ENCODE measurements at regions not wholly inside any gene's neighbourhood (a gene's known extent, or its start where the extent isn't known, plus 50 kb on each side); places are given as distances from the start of the nearest gene placed in this dataset.

DNA sequence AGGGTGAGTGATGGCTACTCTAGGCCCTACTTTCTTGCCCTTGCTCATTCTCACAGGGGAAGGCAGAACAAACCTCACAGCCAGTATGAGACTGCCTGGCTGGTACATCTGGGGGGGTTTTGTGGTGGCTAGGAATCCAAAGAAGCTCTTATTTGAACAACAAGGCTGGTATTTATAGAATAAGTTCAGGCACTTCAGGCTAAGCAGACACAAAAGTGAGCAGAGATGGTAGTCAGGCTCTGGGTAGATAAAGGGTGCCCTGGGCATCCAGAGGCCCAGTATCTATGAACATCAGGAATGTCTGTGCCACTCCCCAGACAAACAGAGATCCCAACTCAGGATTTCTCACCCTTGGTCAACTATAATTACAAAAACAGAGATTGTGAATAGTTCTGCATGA, 57.2 kb upstream of the RTN4 start:
- Mint-ChIP-seq H3K4me1 (ENCODE audit: low read depth) (peaks cover 34% of the 10 kb centered on the region), H3K27me3 (no peaks in the 10 kb centered on the region), H3K27ac (no peak overlapping the region), H3K4me3 (ENCODE audit: low read depth) (no peak overlapping the region), H3K9me3 (ENCODE audit: low read depth) (no peaks in the 10 kb centered on the region), H3K36me3 (ENCODE audit: insufficient read depth) (no peaks in the 10 kb centered on the region)
- TF ChIP-seq, protein P1, sequence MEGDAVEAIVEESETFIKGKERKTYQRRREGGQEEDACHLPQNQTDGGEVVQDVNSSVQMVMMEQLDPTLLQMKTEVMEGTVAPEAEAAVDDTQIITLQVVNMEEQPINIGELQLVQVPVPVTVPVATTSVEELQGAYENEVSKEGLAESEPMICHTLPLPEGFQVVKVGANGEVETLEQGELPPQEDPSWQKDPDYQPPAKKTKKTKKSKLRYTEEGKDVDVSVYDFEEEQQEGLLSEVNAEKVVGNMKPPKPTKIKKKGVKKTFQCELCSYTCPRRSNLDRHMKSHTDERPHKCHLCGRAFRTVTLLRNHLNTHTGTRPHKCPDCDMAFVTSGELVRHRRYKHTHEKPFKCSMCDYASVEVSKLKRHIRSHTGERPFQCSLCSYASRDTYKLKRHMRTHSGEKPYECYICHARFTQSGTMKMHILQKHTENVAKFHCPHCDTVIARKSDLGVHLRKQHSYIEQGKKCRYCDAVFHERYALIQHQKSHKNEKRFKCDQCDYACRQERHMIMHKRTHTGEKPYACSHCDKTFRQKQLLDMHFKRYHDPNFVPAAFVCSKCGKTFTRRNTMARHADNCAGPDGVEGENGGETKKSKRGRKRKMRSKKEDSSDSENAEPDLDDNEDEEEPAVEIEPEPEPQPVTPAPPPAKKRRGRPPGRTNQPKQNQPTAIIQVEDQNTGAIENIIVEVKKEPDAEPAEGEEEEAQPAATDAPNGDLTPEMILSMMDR (IDR thresholded peaks at IDR 0.05; ENCODE audit: unreplicated experiment): no peak
- DNase-seq (ENCODE audit: low spot score, unreplicated experiment): no peak

GRCh38 chr2:55106148-55106547, 55.9 kb upstream of the RTN4 start:
- DNase-seq (ENCODE audit: low spot score, unreplicated experiment): no peak
- Mint-ChIP-seq H3K9me3 (ENCODE audit: low read depth) (no peaks in the 10 kb centered on the region), H3K4me1 (ENCODE audit: low read depth) (peaks cover 23% of the 10 kb centered on the region), H3K4me3 (ENCODE audit: low read depth) (no peak overlapping the region), H3K27ac (no peak overlapping the region), H3K36me3 (ENCODE audit: insufficient read depth) (no peaks in the 10 kb centered on the region), H3K27me3 (no peaks in the 10 kb centered on the region)
- TF ChIP-seq, protein P1 (IDR thresholded peaks at IDR 0.05; ENCODE audit: unreplicated experiment): no peak

- Mint-ChIP-seq H3K4me1 (ENCODE audit: low read depth) (peaks cover 21% of the 10 kb centered on the region), H3K36me3 (ENCODE audit: insufficient read depth) (no peaks in the 10 kb centered on the region), H3K4me3 (ENCODE audit: low read depth) (no peak overlapping the region), H3K27me3 (no peaks in the 10 kb centered on the region), H3K9me3 (ENCODE audit: low read depth) (no peaks in the 10 kb centered on the region), H3K27ac (no peak overlapping the region)
- DNase-seq (ENCODE audit: low spot score, unreplicated experiment): no peak
- TF ChIP-seq, protein P1 (IDR thresholded peaks at IDR 0.05; ENCODE audit: unreplicated experiment): no peak
Observed at GRCh38 chr2:55105456-55105855, 55.2 kb upstream of the RTN4 start.

GRCh38 chr2:55103046-55103445, 52.8 kb upstream of the RTN4 start:
- H3K9me3 Mint-ChIP-seq (ENCODE audit: low read depth): no peaks in the 10 kb centered on the region
- H3K27me3 Mint-ChIP-seq: no peaks in the 10 kb centered on the region
- no peak for DNase-seq (ENCODE audit: low spot score, unreplicated experiment)
- H3K4me1 Mint-ChIP-seq (ENCODE audit: low read depth): peaks cover 4% of the 10 kb centered on the region
- H3K4me3 Mint-ChIP-seq (ENCODE audit: low read depth): no peak overlapping the region
- TF ChIP-seq, protein P1 (IDR thresholded peaks at IDR 0.05; ENCODE audit: unreplicated experiment): no peak
- no peaks in the 10 kb centered on the region for H3K36me3 Mint-ChIP-seq (ENCODE audit: insufficient read depth)
- H3K27ac Mint-ChIP-seq: no peak overlapping the region

DNA sequence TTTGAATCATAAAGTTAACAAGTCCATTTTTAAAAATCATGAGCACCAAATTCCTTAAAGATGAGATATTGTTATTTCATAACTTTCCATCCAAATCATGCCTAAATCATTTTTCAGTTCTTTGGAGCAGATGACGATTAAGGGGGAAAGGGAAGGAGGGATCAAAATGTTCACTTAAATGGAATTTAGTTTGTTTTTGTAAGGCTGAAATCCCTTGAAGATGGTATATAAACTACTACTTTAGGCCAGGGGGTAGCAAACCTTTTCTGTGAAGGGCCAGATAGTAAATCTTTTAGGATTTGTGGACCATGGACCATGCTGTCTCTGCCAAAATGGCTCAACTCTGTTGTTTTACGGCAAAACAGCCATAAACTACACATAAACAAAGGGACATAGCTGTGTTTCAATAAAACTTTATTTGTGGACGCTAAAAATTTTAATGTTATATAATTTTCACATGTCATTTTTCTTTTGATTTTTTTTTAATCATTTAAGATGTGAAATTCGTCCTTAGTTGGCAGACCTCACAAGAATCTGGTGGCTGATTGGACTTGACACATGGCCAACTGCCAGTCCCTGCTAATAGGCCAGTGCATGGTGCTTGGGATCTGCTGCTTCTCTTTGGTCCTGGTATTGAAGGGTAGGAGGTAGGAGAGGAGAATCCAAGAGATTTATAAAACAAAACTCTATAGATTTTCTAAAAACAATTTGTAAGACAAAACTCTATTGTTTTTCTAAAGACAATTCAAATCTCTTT, 52.0 kb upstream of the RTN4 start:
- Mint-ChIP-seq H3K27ac (no peak overlapping the region), H3K9me3 (ENCODE audit: low read depth) (no peaks in the 10 kb centered on the region), H3K4me3 (ENCODE audit: low read depth) (no peak overlapping the region), H3K36me3 (ENCODE audit: insufficient read depth) (no peaks in the 10 kb centered on the region), H3K27me3 (no peaks in the 10 kb centered on the region), H3K4me1 (ENCODE audit: low read depth) (no peaks in the 10 kb centered on the region)
- TF ChIP-seq, protein P1 (IDR thresholded peaks at IDR 0.05; ENCODE audit: unreplicated experiment): no peak
- DNase-seq (ENCODE audit: low spot score, unreplicated experiment): no peak

Measured in progenitor cell of endocrine pancreas (in vitro differentiated cells).